ENCODE measurements at regions not wholly inside any gene's neighbourhood (a gene's known extent, or its start where the extent isn't known, plus 50 kb on each side); places are given as distances from the start of the nearest gene placed in this dataset.
"Not testable (repeated sequence)": the region's sequence is repeated elsewhere in the genome, so short reads cannot be mapped to it uniquely, and the experiment has no call there.

DNA sequence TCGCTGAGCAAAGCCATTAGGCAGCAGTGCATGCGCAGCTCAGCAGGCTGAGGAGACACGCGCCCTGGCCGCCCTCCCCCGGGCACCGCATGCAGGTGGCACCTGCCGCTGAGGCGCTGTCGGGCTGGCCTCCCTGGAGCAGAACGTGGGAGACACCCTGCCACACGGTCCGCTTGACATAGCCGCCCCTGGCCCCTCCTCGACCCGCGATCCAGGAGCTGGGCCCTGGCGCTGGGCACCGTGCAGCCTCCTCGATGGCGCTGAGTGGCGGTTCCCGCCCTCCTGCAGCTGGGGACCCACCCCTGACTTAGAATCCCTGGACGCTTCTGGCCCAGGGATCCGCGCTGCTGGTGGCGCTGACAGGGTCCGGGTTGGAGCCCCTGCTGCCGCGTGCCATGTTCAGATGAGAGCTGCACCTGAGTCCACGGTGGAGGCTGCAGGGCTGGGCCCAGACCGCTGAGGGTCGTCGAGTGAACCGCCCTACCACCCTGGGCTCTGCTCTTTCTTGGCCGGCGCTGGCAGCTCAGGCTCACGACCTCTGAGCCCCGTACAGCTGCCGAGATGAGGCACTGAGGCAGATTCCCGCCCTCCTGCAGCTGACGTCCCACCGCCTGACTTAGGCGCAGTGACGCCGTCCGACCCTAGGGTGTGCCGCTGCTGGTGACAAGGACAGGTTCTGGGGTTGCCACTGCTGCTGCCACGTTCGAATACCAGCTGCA is 116.8 kb downstream of the OR13A1 start:
- no peak for DNase-seq (ENCODE audit: low spot score)

DNA sequence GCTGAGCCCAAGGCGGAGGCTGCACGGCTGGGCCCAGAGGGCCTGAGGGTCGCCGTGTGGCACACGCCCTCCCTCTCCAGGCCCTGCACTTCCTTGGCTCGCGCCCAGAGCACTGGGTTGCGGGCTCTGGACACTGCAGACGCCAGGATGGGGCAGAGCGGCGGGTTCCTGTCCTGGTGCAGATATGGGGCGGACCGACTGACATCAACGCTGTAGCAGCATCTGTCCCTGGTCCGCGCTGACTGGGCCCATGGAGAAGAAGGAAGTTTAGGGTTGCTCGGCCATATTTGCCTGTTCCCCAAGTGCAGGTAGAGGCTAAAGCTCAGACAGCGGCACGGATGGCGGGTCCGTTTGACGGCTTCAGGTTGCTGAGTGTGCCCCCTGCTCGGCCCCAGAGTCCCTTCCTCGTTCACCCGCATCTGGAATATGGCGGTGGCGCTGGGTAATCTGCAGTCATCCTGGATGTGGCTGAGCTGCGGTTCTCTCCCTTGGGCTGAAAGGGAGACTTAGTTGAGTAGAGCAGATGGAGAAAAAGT is 116.1 kb downstream of the OR13A1 start:
- DNase-seq (ENCODE audit: low spot score) = no peak

DNA sequence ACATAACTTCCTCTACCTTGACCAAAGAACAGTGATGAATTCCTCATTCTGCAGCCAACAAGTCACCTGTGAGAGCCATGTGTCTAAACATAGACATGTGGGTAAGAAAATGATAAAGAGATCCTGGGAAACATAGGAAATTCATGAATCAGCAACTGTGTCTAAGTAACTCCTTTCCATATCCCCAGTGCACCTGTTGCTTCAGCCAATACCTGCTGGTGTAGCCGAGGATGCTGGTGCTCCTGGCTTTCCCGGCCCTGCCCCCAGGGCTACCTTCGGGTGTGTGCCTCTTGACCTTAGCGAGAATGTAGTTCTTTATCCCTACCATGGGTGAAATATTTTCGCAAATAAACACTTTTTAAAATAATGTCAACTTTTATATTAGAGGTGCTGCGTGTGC is 114.1 kb downstream of the OR13A1 start:
- no peak for DNase-seq (ENCODE audit: low spot score)

DNA sequence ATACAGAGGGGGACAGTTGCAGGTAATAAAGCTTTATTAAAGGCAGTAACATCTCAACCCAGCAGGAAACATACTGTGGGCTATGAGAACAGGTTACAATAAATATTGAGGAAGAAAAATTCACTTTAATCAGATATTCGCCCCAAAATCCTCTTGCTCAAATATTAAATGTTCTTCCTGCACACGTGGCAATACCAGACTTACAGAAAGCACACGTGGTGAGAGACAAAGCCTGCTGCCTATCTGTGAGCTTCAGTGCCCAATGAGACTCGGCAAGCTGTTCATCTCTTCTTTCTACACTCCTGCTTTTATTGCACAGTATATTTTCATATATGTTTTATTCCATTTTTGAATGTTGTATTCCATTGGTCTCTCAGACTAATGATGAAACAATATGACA is 113.2 kb downstream of the OR13A1 start:
- no peak for DNase-seq (ENCODE audit: low spot score)

DNA sequence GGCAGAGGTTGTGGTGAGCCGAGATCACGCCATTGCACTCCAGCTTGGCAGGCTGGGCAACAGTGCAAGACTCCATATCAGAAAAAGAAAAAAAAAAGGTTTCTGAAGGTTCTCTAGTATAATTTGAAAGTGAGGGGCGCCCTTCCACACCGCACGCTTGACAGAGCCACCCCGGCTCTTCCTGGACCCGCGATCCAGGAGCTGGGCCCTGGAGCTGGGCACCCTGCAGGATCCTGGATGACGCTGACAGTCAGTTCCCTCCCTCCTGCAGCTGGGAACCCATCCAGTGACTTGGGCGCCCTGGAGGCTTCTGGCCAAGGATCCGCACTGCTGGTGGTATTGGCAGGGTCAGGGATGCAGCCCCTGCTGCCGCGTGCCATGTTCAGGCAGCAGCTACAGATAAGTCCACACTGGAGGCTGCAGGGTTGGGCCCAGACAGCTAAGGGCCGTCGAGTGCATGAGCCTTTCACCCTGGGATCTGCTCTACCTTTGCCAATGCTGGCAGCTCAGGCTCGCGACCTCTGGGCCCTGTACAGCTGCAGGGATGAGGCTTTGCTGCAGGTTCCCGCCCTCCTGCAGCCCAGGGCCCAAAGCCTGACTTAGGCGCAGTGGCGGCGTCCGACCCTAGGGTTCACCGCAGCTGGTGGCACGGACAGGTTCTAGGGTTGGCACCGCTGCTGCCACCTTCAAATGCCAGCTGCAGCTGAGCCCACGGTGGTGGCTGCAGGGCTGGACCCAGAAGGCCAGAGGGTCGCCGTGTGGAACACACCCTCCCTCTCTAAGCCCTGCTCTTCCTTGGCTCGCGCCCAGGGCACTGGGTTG is 110.2 kb downstream of the OR13A1 start:
- no peak for DNase-seq (ENCODE audit: low spot score)

DNA sequence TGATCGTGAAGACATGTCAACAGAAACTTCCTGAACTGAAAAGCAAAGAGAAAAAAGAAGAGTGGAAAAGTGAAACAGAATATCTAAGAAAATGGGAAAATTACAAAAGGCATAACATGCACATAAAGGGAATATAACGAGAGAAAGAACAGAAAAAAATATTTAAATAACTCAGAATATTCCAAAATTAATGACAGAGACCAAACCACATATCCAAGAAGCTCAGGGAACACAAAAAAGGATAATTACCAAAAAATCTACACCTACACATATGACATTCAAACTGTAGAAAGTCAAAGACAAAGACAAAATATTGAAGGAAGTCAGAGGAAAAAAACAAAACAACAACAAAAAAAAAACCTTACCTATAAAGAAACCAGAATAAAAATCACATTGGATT is 105.5 kb downstream of the OR13A1 start:
- no peak for DNase-seq (ENCODE audit: low spot score)

DNA sequence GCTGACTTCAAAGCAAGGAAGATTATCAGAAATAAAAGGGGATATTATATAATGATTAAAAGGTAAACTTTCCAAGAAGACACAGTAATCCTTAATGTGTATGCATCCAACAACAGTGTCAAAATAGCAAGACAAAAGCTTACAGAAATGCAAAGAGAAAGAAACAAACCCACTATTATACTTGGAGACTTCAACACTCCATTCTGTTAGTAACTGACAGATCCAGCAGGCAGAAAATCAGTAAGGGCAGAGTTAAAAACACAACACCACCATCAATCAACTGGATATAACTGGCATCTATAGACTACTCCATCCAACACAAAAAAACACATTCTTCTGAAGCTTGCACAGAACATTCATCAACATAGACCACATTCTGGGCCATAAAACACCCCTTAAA is 103.8 kb downstream of the OR13A1 start:
- no peak for DNase-seq (ENCODE audit: low spot score)

DNA sequence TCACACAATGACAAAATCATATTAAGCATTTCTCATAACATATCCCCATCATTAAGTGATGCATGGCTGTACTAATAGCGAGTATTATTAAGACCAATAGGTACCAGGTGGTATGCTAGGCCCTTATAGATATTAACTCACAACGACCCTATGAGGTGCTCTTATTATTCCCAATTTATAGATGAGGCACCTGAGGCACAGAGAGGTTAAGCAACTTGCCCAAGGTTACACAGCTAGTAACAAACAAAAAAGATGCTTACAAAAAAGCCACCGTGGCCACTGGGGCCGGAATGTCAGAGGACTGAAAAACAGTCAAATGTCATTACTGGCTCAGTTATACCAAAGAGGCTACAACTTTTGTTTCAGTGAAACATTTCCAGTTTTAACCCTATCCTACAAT is 96.0 kb downstream of the OR13A1 start:
- no peak for DNase-seq (ENCODE audit: low spot score)

DNA sequence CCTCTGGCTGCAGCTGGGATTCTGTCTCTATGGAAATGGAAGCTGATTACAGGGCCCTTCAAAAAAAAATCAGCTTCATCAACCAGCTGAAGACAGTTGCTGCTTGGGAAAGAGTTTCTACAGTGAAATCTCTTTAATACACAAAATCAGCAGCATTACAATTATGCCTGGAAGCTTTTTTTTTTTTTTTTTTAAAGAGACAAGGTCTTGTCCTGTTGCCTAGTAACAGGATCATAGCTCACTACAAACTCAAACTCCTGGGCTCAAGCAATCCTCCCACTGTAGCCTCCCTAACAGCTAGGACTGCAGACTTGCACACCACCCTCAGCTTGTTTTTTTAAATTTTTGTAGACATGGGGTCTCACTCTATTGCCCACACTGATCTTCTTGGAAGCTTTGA is 94.5 kb downstream of the OR13A1 start:
- no peak for DNase-seq (ENCODE audit: low spot score)

DNA sequence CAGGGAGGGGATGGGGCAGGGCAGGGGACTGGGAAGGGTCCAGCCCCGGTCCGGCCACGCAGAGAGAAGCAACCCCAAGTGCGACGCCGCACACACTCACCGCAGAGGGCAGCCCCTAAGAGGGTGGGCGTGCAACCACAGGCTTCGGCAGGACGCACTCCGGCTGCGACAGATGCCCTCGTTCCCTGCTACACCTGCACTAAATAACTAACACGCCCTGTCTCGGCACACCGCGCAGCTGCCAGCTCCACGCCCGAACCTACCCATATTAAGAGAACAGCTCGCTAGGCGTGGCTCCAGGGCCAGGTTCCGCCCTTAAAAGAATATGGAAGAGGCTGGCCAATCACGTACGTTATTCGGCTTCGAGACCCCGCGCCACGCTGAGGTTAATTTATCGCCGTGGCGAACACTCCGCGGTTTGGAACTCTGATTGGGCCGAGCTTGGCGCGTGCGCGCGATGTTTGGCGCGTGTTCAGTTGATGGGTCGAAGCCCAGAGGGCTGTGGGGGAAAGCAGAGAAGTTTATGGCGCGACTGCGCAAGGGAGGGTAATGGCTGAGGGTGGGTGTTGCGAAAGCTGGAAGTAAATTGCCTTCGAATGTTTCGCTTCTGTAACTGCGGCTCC is 91.1 kb downstream of the OR13A1 start:
- DNase-seq (ENCODE audit: low spot score) = no peak

DNA sequence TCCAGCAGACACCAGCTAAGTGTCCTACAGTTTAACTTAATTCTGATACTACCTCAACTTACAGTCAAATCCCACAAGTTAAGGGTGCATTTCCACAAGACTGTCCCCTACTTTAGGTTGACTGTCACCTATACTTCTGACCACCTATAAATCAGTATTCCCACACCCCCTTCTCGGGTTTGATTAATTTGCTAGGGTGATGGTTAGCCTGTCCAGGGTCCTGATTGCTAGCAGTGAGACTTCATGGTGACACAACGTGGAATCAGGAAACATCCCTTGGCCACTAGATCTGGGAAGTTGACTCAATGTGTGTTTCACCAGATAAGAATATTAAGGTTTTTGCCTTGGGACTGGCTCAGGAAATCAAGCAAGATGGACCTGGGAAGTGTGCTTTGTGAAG is 88.4 kb downstream of the OR13A1 start:
- DNase-seq (ENCODE audit: low spot score) = no peak

DNA sequence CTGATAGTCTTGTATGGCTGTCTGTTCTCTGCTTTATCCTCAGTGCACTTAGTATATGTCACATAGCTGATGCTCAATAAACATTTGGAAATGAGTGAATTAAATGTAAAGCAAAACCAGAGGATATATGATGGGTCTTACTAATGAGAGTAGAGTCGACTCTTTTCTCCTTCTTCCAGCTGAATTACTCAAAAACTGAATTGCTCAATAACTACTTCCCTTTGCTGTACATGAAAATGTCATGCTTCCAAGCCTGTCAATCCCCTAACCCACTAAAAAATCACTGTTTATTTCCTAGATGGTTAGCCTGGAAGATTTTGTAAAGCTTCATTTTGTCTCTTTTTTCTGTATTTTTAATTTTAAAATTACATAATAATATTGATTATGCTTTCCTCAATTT is 88.0 kb downstream of the OR13A1 start:
- no peak for DNase-seq (ENCODE audit: low spot score)

DNA sequence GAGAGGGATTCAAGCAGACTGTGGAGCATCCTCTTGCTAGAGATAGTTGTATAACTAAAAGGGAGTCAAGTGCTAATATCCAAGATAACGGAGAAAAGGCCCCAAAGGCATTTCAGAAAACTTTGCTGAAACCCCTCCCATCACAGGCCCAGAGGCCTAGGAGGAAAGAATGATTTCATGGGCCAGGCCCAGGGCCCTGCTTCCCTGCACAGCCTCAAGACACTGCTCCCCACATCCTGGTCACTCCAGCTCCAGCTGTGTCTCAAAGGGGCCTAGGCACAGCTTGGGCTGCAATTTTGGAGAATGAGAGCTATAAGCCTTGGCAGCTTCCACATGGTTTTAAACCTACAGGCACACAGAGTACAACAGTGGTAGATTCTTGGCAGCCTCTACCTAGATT is 85.6 kb downstream of the OR13A1 start:
- DNase-seq (ENCODE audit: low spot score) = no peak

DNA sequence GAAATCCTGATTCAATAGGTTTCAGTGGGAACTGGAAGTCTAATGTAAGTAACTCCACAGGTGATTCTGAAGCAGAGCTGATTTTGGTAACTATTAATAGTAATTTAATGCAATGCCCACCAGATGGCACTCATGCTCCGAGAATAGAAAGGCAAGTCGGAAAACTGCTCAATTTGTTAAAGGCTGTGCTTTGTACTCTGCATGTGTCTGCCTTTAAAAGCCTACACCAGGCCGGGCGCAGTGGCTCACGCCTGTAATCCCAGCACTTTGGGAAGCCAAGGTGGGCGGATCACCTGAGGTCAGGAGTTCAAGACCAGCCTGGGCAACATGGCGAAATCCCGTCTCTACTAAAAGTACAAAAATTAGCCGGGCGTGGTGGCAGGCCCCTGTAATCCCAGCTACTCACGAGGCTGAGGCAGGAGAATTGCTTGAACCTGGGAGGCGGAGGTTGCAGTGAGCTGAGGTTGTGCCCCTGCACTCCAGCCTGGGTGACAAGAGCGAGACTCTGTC is 80.1 kb downstream of the OR13A1 start:
- DNase-seq (ENCODE audit: low spot score) = peak; percentile 89

DNA sequence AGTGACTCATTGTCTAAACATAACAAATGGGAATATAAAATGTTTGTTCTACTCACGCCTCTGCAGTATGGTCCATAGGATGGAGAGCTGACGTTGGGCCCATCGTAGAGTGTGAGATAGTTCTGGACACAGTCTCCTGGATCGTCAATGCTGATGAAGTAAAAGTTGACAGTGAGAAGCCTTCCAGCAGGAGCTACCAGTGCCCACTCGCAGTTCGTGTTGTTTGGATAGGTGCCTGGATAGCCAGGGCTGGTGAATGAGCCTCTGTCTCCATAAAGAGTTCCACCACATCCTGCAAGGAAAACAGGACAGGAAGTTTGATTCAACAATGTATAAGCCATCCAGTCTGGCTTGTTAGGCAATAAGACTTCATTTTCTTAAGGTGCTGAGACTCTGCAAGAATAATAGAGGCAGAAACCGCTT is 79.6 kb downstream of the OR13A1 start:
- no peak for DNase-seq (ENCODE audit: low spot score)

DNA sequence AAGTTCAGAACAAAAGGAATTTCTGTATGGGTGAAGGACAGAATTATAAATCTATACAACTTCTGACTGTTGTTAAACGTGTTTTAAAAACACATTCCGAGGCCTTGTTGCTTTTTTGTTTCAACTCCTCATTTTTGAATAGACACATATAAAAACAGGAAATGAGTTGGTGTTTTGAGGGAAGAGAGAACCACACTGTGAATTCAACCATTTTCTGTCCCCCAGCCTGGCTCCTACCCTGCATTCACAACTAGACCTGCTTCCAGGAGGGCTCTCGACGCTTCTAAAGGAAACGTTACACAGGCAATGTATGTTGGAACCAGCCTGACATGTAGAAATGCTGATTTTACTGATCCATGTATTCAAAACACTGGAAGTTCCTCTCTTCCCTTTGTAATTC is 76.5 kb downstream of the OR13A1 start:
- DNase-seq (ENCODE audit: low spot score) = no peak

DNA sequence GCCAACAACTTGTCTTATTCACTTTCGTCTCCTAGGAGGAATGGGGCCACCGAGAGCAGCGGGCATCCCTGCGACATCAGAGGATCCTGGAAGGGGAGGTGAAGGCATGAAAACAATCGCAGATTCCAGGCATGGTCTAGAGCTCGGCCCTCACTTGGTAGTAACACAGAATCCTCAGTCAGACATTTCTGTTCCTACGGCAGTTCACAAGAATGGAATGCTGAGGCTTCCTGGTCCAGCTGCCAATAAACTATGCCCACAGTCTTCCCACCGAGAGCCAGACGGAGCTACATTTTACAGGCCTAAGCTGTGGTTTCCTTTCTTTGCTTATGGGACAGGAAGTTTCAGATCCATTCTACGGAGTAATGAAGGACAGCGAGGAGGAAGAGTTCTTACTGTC is 75.8 kb downstream of the OR13A1 start:
- no peak for DNase-seq (ENCODE audit: low spot score)

DNA sequence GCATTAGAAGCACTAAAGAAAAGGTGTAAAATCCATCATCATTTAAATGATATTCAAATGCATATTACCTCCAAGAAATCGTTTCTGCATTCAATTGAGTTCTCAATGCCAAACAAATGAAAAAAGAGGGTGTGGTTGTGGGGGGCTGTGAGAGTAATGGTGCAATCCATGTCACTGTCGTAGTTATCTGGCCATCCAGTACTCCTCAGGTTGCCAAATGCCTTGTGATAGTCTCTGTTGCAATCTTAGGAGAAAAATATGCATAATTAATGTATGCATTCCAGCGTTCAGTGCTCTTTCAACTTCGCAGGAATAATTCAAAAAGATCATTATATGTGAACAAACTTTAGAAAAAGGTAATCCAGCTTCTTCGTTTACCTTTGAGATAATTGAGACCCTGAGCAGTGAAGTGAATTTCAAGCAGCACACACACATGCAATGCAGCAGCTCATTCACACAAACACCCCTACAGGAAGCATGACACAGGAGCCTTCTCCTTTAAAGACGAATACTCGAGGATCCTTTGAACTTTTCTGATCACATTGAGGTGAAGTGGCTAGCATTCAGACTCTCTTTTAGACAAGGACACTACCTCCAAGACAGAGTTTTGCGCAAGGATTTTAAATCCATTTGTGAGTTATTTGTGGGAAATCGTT is 73.4 kb downstream of the OR13A1 start:
- no peak for DNase-seq (ENCODE audit: low spot score)

DNA sequence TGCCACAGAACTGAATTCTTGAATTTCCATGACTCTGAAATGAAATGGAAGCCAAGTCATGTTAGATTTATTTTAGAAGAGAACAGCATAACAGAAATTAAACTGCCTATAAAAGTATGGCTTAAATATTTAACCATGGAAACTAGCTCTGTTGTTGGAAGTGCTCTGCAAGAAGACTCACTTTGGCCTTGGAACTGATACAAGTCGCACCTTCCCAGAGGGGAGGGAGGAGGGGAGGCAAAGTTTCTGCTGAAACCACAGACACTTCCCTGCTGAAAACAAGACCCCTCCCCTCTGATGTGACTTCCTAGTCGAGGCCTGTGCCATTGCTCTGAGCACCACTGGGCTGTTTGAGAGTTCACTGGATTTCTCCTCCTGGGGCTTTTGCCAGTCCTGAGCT is 72.1 kb downstream of the OR13A1 start:
- DNase-seq (ENCODE audit: low spot score) = no peak

DNA sequence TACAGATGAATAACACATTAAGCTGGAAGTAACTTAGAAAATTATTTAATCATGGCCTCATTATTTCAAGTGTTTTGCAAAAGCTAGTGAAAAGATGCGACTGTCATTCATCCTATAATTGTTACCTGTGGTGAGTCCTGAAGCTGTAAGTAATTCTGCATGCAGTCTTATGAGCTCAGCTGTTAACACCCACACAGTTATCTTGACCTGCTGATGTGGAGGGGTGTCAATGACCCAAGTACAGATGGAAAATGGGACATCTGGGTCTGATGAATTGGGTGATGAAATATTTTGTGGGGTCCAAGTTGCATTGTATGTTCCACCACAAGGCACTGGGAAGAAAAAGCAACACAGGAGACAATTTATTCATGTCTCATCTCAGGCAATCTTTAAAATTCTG is 68.9 kb downstream of the OR13A1 start:
- DNase-seq (ENCODE audit: low spot score) = no peak

DNA sequence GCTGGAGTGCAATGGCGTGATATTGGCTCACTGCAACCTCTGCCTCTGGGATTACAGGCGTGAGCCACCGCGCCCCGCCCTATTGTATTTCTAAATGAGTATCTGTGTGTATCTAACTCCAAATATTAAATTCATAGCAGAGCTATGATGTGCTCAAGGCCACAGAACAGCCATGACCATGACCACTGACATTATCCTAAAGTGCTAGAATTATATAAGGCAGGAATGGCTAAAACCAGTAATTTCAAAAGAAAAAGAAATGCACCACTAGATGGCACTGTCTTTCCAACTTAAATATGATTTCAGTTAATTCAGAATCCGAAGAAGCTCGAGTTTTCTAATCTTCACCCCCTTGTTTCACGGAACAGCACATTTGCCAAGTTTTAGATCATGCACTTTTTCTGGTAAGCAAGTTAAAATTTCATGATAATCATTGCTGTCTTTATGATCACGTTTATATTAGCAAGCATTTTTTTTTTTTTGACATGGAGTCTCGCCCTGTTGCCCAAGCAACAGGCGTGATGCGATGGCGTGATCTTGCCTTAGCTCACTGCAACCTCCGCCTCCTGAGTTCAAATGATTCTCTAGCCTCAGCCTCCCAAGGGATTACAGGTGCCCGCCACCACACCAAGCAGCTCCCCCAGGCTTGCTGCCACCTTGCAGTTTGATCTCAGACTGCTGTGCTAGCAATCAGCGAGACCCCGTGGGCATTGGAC is 65.3 kb downstream of the OR13A1 start:
- peak; percentile 94 for DNase-seq (ENCODE audit: low spot score)

DNA sequence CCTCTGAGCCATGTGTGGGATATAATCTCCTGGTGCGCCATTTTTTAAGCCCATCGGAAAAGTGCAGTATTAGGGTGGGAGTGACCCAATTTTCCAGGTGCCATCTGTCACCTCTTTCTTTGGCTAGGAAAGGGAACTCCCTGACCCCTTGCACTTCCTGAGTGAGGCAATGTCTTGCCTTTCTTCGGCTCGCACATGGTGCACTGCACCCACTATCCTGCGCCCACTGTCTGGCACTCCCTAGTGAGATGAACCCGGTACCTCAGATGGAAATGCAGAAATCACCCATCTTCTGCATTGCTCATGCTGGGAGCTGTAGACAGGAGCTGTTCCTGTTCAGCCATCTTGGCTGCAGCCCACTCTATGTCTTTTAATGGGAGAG is 64.7 kb downstream of the OR13A1 start:
- DNase-seq (ENCODE audit: low spot score) = not testable (repeated sequence)

Data from NAMALWA (cell line).